Neural cell (in vitro differentiated cells): ENCODE measurements at regions not wholly inside any gene's neighbourhood (a gene's known extent, or its start where the extent isn't known, plus 50 kb on each side); places are given as distances from the start of the nearest gene placed in this dataset.

Experiments used
- H2AFZ ChIP-seq: fragments of 200-600, 300-800 bp; sonication (generic), shearing (Covaris generic); 2 replicates; pipeline ENCODE4 v1.6.0; 2014; ENCODE audit warnings: low read depth, mild to moderate bottlenecking, antibody characterized with exemption, low read length, moderate library complexity
- H3F3A ChIP-seq: fragments of 200-600 bp; shearing (Covaris generic); 2 replicates; pipeline ENCODE4 v1.6.1; 2016; ENCODE audit warnings: mild to moderate bottlenecking, moderate library complexity, mixed read lengths, antibody characterized with exemption, low read length; ENCODE audit not compliant: insufficient read depth, poor library complexity, severe bottlenecking
- H3K27ac ChIP-seq: fragments of 200-600, 300-800 bp; sonication (generic), shearing (Covaris generic); 2 replicates; pipeline ENCODE4 v1.5.1; 2014; ENCODE audit warnings: mild to moderate bottlenecking, low read length, moderate library complexity
- H3K27me3 ChIP-seq: fragments of 300-800, 200-600 bp; sonication (generic), shearing (Covaris generic); 2 replicates; pipeline ENCODE4 v1.6.0; 2014; ENCODE audit warnings: mild to moderate bottlenecking, low read depth, low read length, moderate library complexity; ENCODE audit not compliant: insufficient read depth
- H3K36me3 ChIP-seq: fragments of 300-800, 200-600 bp; sonication (generic), shearing (Covaris generic); 2 replicates; pipeline ENCODE4 v1.5.1; 2014; ENCODE audit warnings: mild to moderate bottlenecking, antibody characterized with exemption, low read length, moderate library complexity; ENCODE audit not compliant: insufficient read depth
- H3K4me2 ChIP-seq: fragments of 300-800, 200-600 bp; sonication (generic), shearing (Covaris generic); 2 replicates; pipeline ENCODE4 v1.6.0; 2014; ENCODE audit warnings: mild to moderate bottlenecking, low read length
- H3K4me3 ChIP-seq: fragments of 300-800, 200-600 bp; sonication (generic), shearing (Covaris generic); 2 replicates; pipeline ENCODE4 v1.5.1; 2014; ENCODE audit warnings: mild to moderate bottlenecking, low read length, moderate library complexity
- H3K79me2 ChIP-seq: fragments of 200-600 bp; shearing (Covaris generic); replicated peaks from 2 replicates; pipeline ENCODE4 v1.6.0; 2014; ENCODE audit warnings: mild to moderate bottlenecking, low read length, moderate library complexity; ENCODE audit not compliant: insufficient read depth
- H3K9ac ChIP-seq: fragments of 300-800, 200-600 bp; sonication (generic), shearing (Covaris generic); 2 replicates; pipeline ENCODE4 v1.6.1; 2016; ENCODE audit warnings: mild to moderate bottlenecking, low read length, mixed read lengths
- H3K9me2 ChIP-seq: fragments of 200-600 bp; shearing (Covaris generic); 2 replicates; pipeline ENCODE4 v1.6.1; 2016; ENCODE audit warnings: mild to moderate bottlenecking, low read length, mixed read lengths; ENCODE audit not compliant: insufficient read depth
- H3K9me3 ChIP-seq: fragments of 200-600, 300-800 bp; sonication (generic), shearing (Covaris generic); 2 replicates; pipeline ENCODE4 v1.6.1; 2016; ENCODE audit warnings: mild to moderate bottlenecking, mixed run types, low read length, moderate library complexity, mixed read lengths
- H4K20me1 ChIP-seq: fragments of 200-600 bp; shearing (Covaris generic); 2 replicates; pipeline ENCODE4 v1.6.1; 2016; ENCODE audit warnings: mild to moderate bottlenecking, mixed run types; ENCODE audit not compliant: insufficient read depth
- CTCF ChIP-seq: fragments of 450-650 bp; IDR thresholded peaks from 2 replicates; pipeline ENCODE4 v1.5.1; 2014; ENCODE audit warnings: antibody characterized with exemption, mild to moderate bottlenecking, moderate library complexity; ENCODE audit not compliant: poor library complexity, severe bottlenecking
- EP300 ChIP-seq: fragments of 450-650 bp; conservative IDR thresholded peaks from 2 replicates; pipeline ENCODE4 v1.6.1; 2014; ENCODE audit warnings: antibody characterized with exemption, mild to moderate bottlenecking, moderate library complexity; ENCODE audit not compliant: poor library complexity, severe bottlenecking
- EZH2 ChIP-seq: fragments of 200-600, 300-800 bp; shearing (Covaris generic), sonication (generic); IDR thresholded peaks from 2 replicates; pipeline ENCODE4 v1.6.1; 2014; ENCODE audit warnings: antibody characterized with exemption, low read length, borderline replicate concordance, mild to moderate bottlenecking; ENCODE audit not compliant: insufficient read depth, poor library complexity, severe bottlenecking
- MXI1 ChIP-seq: fragments of 450-650 bp; conservative IDR thresholded peaks from 2 replicates; pipeline ENCODE4 v1.6.1; 2014; ENCODE audit warnings: antibody characterized with exemption, mild to moderate bottlenecking; ENCODE audit not compliant: poor library complexity, severe bottlenecking
- POLR2AphosphoS5 ChIP-seq: IDR thresholded peaks from 2 replicates; pipeline ENCODE4 v1.6.1; 2012
- RAD21 ChIP-seq: fragments of 450-650 bp; conservative IDR thresholded peaks from 2 replicates; pipeline ENCODE4 v1.6.1; 2014; ENCODE audit warnings: antibody characterized with exemption, mild to moderate bottlenecking, moderate library complexity
- REST ChIP-seq: IDR thresholded peaks from 2 replicates; pipeline ENCODE4 v1.6.1; 2012; ENCODE audit warnings: borderline replicate concordance
- SMC3 ChIP-seq: fragments of 450-650 bp; conservative IDR thresholded peaks from 2 replicates; pipeline ENCODE4 v1.6.1; 2014; ENCODE audit warnings: antibody characterized with exemption, mild to moderate bottlenecking, moderate library complexity; ENCODE audit not compliant: poor library complexity
- TAF1 ChIP-seq: IDR thresholded peaks from 2 replicates; pipeline ENCODE4 v1.6.1; 2012; ENCODE audit warnings: low read depth

GRCh38 chr5:29150840-29151239 lies 2042.6 kb upstream of the CDH6 start:
- Histone ChIP-seq H3K4me2 (no peak overlapping the region), H3K4me3 (no peak overlapping the region), H3K36me3 (no peaks in the 10 kb centered on the region), H3K9me3 (no peaks in the 10 kb centered on the region), H3K9ac (no peak overlapping the region), H3F3A (no peaks in the 10 kb centered on the region), H2AFZ (no peak overlapping the region), H3K27me3 (no peaks in the 10 kb centered on the region), H3K79me2 (no peaks in the 10 kb centered on the region), H3K9me2 (no peaks in the 10 kb centered on the region), H4K20me1 (no peaks in the 10 kb centered on the region), H3K27ac (no peak overlapping the region)
- TF ChIP-seq EZH2 (no peak), MXI1 (no peak), EP300 (no peak), SMC3 (no peak), REST (no peak), CTCF (no peak), POLR2AphosphoS5 (no peak), TAF1 (no peak), RAD21 (no peak)

GRCh38 chr5:29148581-29148980 lies 2044.9 kb upstream of the CDH6 start:
- TF ChIP-seq MXI1 (no peak), POLR2AphosphoS5 (no peak), EP300 (no peak), RAD21 (no peak), EZH2 (no peak), SMC3 (no peak), CTCF (no peak), TAF1 (no peak), REST (no peak)
- H3K27ac ChIP-seq: no peak overlapping the region
- no peak overlapping the region for H2AFZ ChIP-seq

More at GRCh38 chr5:29148581-29148980, 2044.9 kb upstream of the CDH6 start:
- Histone ChIP-seq H3K9me2 (no peaks in the 10 kb centered on the region), H3K9ac (no peak overlapping the region), H3K36me3 (no peaks in the 10 kb centered on the region), H3K27me3 (no peaks in the 10 kb centered on the region), H3K79me2 (no peaks in the 10 kb centered on the region), H4K20me1 (no peaks in the 10 kb centered on the region), H3K4me3 (no peak overlapping the region), H3K4me2 (no peak overlapping the region), H3K9me3 (no peaks in the 10 kb centered on the region), H3F3A (no peaks in the 10 kb centered on the region)
